Adipocyte (in vitro differentiated cells): ENCODE measurements at regions not wholly inside any gene's neighbourhood (a gene's known extent, or its start where the extent isn't known, plus 50 kb on each side); places are given as distances from the start of the nearest gene placed in this dataset.
A peak's percentile ranks its signal among the peaks of the same experiment; 100 is the strongest.

Source experiments
- DNase-seq: peaks from one replicate; pipeline ENCODE4 v3.0.0-alpha.2; 2015; ENCODE audit warnings: low read depth
- H3K27me3 ChIP-seq: replicated peaks from 2 replicates; pipeline ENCODE4 v1.7.0; 2013; ENCODE audit warnings: mild to moderate bottlenecking, low read length, moderate library complexity; ENCODE audit not compliant: control insufficient read depth, insufficient read depth
- H3K36me3 ChIP-seq: 2 replicates; pipeline ENCODE4 v1.7.0; 2013; ENCODE audit warnings: low read length, mild to moderate bottlenecking, moderate library complexity; ENCODE audit not compliant: control insufficient read depth, insufficient read depth, severe bottlenecking
- H3K4me1 ChIP-seq: 2 replicates; pipeline ENCODE4 v1.7.0; 2013; ENCODE audit warnings: mild to moderate bottlenecking, low read length, moderate library complexity; ENCODE audit not compliant: control insufficient read depth, insufficient read depth
- H3K4me3 ChIP-seq: 2 replicates; pipeline ENCODE4 v1.7.0; 2013; ENCODE audit warnings: mild to moderate bottlenecking, low read length, moderate library complexity
- H3K9ac ChIP-seq: 2 replicates; pipeline ENCODE4 v1.7.0; 2013; ENCODE audit warnings: mild to moderate bottlenecking, low read length, moderate library complexity
- H3K9me3 ChIP-seq: 2 replicates; pipeline ENCODE4 v1.7.0; 2013; ENCODE audit warnings: mild to moderate bottlenecking, low read length, moderate library complexity; ENCODE audit not compliant: control insufficient read depth

DNA sequence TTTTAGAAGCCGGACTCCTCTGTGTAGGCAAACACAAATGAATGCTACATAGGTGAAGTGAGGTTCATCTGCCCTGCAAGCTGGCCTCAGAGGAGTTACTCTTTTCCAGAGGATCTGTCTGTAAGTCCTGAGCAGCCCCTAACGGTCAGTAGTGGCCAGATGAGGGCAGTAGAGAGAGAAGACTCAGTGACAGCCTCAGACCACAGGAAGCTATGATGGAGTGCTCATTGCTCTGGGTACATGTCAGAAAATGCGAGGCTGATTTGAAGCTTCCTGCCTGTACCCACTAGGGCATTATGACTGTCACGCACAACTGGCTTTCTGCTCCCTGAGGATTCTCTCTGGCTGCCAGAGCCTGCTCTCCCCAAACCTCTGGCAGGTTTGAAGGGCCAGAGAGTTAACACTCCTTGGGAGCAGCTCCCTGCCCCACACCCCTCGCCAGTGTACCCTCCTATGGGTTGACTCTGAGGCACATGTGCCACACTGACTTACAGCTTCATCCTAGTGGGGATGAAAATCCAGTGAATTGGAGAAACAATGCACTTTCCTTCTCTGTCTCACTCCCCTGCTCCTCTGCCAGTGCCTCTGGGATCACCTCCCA is 141.5 kb downstream of the GABRG2 start:
- H3K36me3 ChIP-seq = no peaks in the 10 kb centered on the region
- no peak overlapping the region for H3K9ac ChIP-seq
- H3K4me1 ChIP-seq = no peaks in the 10 kb centered on the region
- H3K9me3 ChIP-seq = no peaks in the 10 kb centered on the region
- peak; percentile 4 for DNase-seq
- H3K4me3 ChIP-seq = no peak overlapping the region
- H3K27me3 ChIP-seq = no peaks in the 10 kb centered on the region

- H3K9ac ChIP-seq = no peak overlapping the region
- DNase-seq = no peak
- H3K27me3 ChIP-seq = no peaks in the 10 kb centered on the region
- H3K4me3 ChIP-seq = no peak overlapping the region
- no peaks in the 10 kb centered on the region for H3K4me1 ChIP-seq
- H3K9me3 ChIP-seq = no peaks in the 10 kb centered on the region
- H3K36me3 ChIP-seq = no peaks in the 10 kb centered on the region
These were observed 147.0 kb downstream of the GABRG2 start for GRCh38 chr5:162214551-162214950.

DNA sequence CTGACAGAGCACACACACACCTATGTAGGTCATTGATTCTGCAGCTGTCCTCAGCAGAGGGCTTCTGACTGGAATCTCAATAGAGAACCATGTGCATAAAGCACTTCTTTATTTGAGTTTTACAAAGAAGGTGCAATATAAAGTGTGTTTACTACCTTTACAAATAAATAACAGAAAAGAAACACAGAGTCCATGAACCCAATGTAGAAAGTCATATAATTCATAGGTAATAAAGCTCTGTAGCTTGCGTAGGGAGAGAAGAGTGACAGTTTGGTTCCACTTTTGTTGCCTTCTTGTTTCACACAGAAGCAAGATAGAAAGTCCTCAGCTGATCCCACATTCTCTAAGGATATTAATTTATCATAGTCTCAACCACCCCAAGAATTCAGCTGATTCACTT is 149.5 kb downstream of the GABRG2 start:
- no peaks in the 10 kb centered on the region for H3K36me3 ChIP-seq
- no peaks in the 10 kb centered on the region for H3K9me3 ChIP-seq
- H3K9ac ChIP-seq = no peak overlapping the region
- no peaks in the 10 kb centered on the region for H3K27me3 ChIP-seq
- H3K4me3 ChIP-seq = no peak overlapping the region
- no peak for DNase-seq
- H3K4me1 ChIP-seq = no peaks in the 10 kb centered on the region

GRCh38 chr5:162221910-162222309 is 154.3 kb downstream of the GABRG2 start:
- Histone ChIP-seq H3K4me3 (no peak overlapping the region), H3K27me3 (no peaks in the 10 kb centered on the region), H3K36me3 (no peaks in the 10 kb centered on the region), H3K9me3 (no peaks in the 10 kb centered on the region), H3K9ac (no peak overlapping the region), H3K4me1 (no peaks in the 10 kb centered on the region)
- no peak for DNase-seq

- Histone ChIP-seq H3K4me1 (no peaks in the 10 kb centered on the region), H3K36me3 (no peaks in the 10 kb centered on the region), H3K4me3 (no peak overlapping the region), H3K9me3 (no peaks in the 10 kb centered on the region), H3K9ac (no peak overlapping the region), H3K27me3 (no peaks in the 10 kb centered on the region)
- DNase-seq = no peak
These were observed 159.5 kb downstream of the GABRG2 start for GRCh38 chr5:162227075-162227474.

GRCh38 chr5:162230348-162230747 is 162.8 kb downstream of the GABRG2 start:
- Histone ChIP-seq H3K36me3 (no peaks in the 10 kb centered on the region), H3K4me3 (no peak overlapping the region), H3K9ac (no peak overlapping the region), H3K9me3 (peaks cover 4% of the 10 kb centered on the region), H3K27me3 (no peaks in the 10 kb centered on the region), H3K4me1 (no peaks in the 10 kb centered on the region)
- no peak for DNase-seq

DNA sequence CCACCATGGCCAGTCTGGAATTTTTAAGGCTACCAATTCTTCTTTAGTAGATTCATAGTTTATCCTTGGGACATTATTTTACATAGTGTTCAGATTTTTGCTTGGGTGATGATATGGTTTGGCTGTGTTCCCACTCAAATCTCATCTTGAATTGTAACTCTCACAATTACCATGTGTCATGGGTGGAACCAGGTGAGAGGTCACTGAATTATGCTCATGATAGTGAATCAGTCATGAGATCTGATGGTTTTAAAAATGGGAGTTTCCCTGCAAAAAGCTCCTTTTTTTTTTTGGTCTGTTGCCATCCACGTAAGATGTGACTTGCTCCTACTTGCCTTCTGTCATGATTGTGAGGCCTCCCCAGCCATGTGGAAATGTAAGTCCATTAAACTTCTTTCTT is 163.9 kb downstream of the GABRG2 start:
- H3K9me3 ChIP-seq = peaks cover 4% of the 10 kb centered on the region
- DNase-seq = no peak
- H3K4me3 ChIP-seq = no peak overlapping the region
- no peak overlapping the region for H3K9ac ChIP-seq
- no peaks in the 10 kb centered on the region for H3K27me3 ChIP-seq
- H3K36me3 ChIP-seq = no peaks in the 10 kb centered on the region
- H3K4me1 ChIP-seq = no peaks in the 10 kb centered on the region

DNA sequence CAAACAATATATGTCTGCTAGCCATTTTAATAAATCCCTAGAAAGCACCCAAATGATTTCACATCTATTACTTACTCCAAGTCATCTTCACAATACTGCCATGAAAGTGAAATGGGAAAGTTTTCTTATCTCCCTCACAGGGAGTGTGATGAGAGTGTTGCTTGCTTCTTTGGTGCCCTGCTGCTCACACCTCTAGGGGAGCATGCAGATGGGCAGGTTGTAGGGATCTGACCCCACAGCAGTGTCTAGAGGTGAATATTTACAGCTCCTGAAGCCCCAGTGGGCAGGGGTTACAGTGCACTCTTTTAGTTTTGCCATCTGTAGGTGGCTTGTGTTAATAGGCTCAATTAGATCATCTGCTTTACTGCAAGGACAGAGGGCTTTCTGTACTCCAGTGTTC is 173.2 kb downstream of the GABRG2 start:
- no peak overlapping the region for H3K4me3 ChIP-seq
- no peak overlapping the region for H3K9ac ChIP-seq
- H3K4me1 ChIP-seq = no peaks in the 10 kb centered on the region
- H3K27me3 ChIP-seq = no peaks in the 10 kb centered on the region
- no peaks in the 10 kb centered on the region for H3K36me3 ChIP-seq
- DNase-seq = no peak
- peaks cover 2% of the 10 kb centered on the region for H3K9me3 ChIP-seq

GRCh38 chr5:162242416-162242815 is 174.8 kb downstream of the GABRG2 start:
- no peak overlapping the region for H3K4me3 ChIP-seq
- H3K27me3 ChIP-seq = no peaks in the 10 kb centered on the region
- no peak overlapping the region for H3K9ac ChIP-seq
- no peaks in the 10 kb centered on the region for H3K4me1 ChIP-seq
- DNase-seq = no peak
- no peaks in the 10 kb centered on the region for H3K36me3 ChIP-seq
- no peaks in the 10 kb centered on the region for H3K9me3 ChIP-seq

DNA sequence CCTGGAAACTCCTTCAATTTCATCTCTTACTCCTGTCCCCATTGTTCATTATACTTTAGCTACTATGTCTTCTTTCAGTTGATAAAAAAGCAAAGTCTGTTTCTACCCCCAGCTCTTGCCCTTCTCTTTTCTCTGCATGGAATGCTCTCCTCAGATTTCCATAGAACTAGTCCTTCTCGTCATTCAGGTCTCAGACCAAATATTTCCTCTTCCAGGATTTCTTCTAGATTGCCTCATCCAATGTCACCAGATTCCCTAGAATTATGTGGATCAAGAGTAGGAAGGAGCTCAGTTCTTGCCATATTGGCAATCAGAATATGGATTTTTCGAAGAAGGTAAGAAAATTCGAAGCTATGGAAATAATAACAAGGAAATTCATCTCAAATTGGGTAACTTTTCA is 176.1 kb downstream of the GABRG2 start:
- Histone ChIP-seq H3K9me3 (no peaks in the 10 kb centered on the region), H3K36me3 (no peaks in the 10 kb centered on the region), H3K4me3 (no peak overlapping the region), H3K4me1 (no peaks in the 10 kb centered on the region), H3K9ac (no peak overlapping the region), H3K27me3 (no peaks in the 10 kb centered on the region)
- no peak for DNase-seq

GRCh38 chr5:162248107-162248713 is 180.6 kb downstream of the GABRG2 start:
- H3K27me3 ChIP-seq = no peaks in the 10 kb centered on the region
- H3K4me3 ChIP-seq = no peak overlapping the region
- no peak overlapping the region for H3K9ac ChIP-seq
- no peaks in the 10 kb centered on the region for H3K36me3 ChIP-seq
- H3K4me1 ChIP-seq = no peaks in the 10 kb centered on the region
- no peaks in the 10 kb centered on the region for H3K9me3 ChIP-seq
- no peak for DNase-seq

- Histone ChIP-seq H3K9me3 (no peaks in the 10 kb centered on the region), H3K27me3 (no peaks in the 10 kb centered on the region), H3K4me3 (no peak overlapping the region), H3K36me3 (no peaks in the 10 kb centered on the region), H3K4me1 (no peaks in the 10 kb centered on the region), H3K9ac (no peak overlapping the region)
- DNase-seq = no peak
These were observed 189.1 kb downstream of the GABRG2 start for GRCh38 chr5:162256711-162257110.
